OCI-LY3 (cell line): ENCODE measurements at regions not wholly inside any gene's neighbourhood (a gene's known extent, or its start where the extent isn't known, plus 50 kb on each side); places are given as distances from the start of the nearest gene placed in this dataset.

ENCODE experiments used
- H2AFZ ChIP-seq: fragments of 200-600, 300-600 bp; shearing (Covaris generic); 2 replicates; pipeline ENCODE4 v1.6.0; 2014; ENCODE audit warnings: antibody characterized with exemption, low read depth, low read length
- H3K27ac ChIP-seq: fragments of 200-600, 300-600 bp; sonication (generic); 2 replicates; pipeline ENCODE4 v1.5.1; 2014; ENCODE audit warnings: mild to moderate bottlenecking, low read length, moderate library complexity, mixed read lengths
- H3K27me3 ChIP-seq: fragments of 200-600, 300-600 bp; sonication (generic); 2 replicates; pipeline ENCODE4 v1.6.1; 2014; ENCODE audit warnings: low read depth, low read length, mixed read lengths
- H3K36me3 ChIP-seq: fragments of 200-600, 300-600 bp; sonication (generic); replicated peaks from 2 replicates; pipeline ENCODE3; 2014; ENCODE audit warnings: low read depth, low read length, mixed read lengths
- H3K4me1 ChIP-seq: fragments of 300-600, 200-600 bp; sonication (generic); 2 replicates; pipeline ENCODE4 v1.6.1; 2014; ENCODE audit warnings: low read length, mixed read lengths
- H3K4me2 ChIP-seq: fragments of 200-600, 300-600 bp; sonication (generic); 2 replicates; pipeline ENCODE4 v1.6.1; 2014; ENCODE audit warnings: low read length, mixed read lengths
- H3K4me3 ChIP-seq: fragments of 300-600, 200-600 bp; sonication (generic); 2 replicates; pipeline ENCODE4 v1.5.1; 2014; ENCODE audit warnings: antibody characterized with exemption, mild to moderate bottlenecking, low read length, moderate library complexity
- H3K79me2 ChIP-seq: fragments of 300-600, 200-600 bp; shearing (Covaris generic); 2 replicates; pipeline ENCODE4 v1.6.1; 2014; ENCODE audit warnings: mild to moderate bottlenecking, low read length, mixed read lengths
- H3K9ac ChIP-seq: fragments of 300-600, 200-600 bp; shearing (Covaris generic); 2 replicates; pipeline ENCODE4 v1.6.0; 2014; ENCODE audit warnings: mild to moderate bottlenecking, low read length, moderate library complexity
- H3K9me3 ChIP-seq: fragments of 200-600, 300-600 bp; shearing (Covaris generic); 2 replicates; pipeline ENCODE4 v1.6.1; 2014; ENCODE audit warnings: low read length, mixed read lengths; ENCODE audit not compliant: insufficient read depth
- H4K20me1 ChIP-seq: fragments of 200-600, 300-600 bp; sonication (generic); 2 replicates; pipeline ENCODE4 v1.6.1; 2016; ENCODE audit warnings: low read length, mixed read lengths; ENCODE audit not compliant: insufficient read depth
- EZH2phosphoT487 ChIP-seq: fragments of 200-600 bp; shearing (Covaris generic); IDR thresholded peaks from 2 replicates; pipeline ENCODE4 v1.6.1; 2018; ENCODE audit warnings: antibody characterized with exemption, mixed run types, low read depth
- TF ChIP-seq, protein P1 (sequence below): fragments of 200-600, 300-600 bp; sonication (generic); IDR thresholded peaks from 2 replicates; pipeline ENCODE4 v1.5.1; 2014; ENCODE audit warnings: antibody characterized with exemption, low read length, low read depth

DNA sequence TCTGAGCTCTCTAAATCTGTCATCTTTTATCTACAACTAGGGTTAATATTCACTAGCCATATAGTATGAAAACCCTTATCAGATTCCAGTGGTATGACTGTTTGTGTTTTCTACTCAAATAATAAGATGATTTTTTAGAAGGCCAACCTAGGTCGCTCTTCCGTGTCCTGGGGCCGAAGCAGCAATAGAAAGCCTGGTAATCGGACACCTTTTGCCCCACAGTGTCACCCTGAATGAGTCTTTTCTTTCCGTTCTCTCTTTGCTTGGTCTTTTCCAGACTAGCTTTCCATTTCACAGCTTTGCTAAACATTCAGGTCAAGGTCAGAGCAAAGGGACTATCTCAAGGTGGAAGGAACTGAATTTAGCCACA, 243.3 kb upstream of the ANKRD55 start:
- Histone ChIP-seq H3K79me2 (no peaks in the 10 kb centered on the region), H3K36me3 (no peaks in the 10 kb centered on the region), H3K9me3 (no peaks in the 10 kb centered on the region), H3K4me3 (no peak overlapping the region), H3K27ac (no peak overlapping the region), H3K27me3 (no peaks in the 10 kb centered on the region), H3K4me2 (no peak overlapping the region), H2AFZ (no peak overlapping the region), H3K4me1 (peaks cover 41% of the 10 kb centered on the region), H3K9ac (no peak overlapping the region), H4K20me1 (no peaks in the 10 kb centered on the region)
- TF ChIP-seq, protein P1, sequence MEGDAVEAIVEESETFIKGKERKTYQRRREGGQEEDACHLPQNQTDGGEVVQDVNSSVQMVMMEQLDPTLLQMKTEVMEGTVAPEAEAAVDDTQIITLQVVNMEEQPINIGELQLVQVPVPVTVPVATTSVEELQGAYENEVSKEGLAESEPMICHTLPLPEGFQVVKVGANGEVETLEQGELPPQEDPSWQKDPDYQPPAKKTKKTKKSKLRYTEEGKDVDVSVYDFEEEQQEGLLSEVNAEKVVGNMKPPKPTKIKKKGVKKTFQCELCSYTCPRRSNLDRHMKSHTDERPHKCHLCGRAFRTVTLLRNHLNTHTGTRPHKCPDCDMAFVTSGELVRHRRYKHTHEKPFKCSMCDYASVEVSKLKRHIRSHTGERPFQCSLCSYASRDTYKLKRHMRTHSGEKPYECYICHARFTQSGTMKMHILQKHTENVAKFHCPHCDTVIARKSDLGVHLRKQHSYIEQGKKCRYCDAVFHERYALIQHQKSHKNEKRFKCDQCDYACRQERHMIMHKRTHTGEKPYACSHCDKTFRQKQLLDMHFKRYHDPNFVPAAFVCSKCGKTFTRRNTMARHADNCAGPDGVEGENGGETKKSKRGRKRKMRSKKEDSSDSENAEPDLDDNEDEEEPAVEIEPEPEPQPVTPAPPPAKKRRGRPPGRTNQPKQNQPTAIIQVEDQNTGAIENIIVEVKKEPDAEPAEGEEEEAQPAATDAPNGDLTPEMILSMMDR: no peak
- TF ChIP-seq EZH2phosphoT487: no peak

DNA sequence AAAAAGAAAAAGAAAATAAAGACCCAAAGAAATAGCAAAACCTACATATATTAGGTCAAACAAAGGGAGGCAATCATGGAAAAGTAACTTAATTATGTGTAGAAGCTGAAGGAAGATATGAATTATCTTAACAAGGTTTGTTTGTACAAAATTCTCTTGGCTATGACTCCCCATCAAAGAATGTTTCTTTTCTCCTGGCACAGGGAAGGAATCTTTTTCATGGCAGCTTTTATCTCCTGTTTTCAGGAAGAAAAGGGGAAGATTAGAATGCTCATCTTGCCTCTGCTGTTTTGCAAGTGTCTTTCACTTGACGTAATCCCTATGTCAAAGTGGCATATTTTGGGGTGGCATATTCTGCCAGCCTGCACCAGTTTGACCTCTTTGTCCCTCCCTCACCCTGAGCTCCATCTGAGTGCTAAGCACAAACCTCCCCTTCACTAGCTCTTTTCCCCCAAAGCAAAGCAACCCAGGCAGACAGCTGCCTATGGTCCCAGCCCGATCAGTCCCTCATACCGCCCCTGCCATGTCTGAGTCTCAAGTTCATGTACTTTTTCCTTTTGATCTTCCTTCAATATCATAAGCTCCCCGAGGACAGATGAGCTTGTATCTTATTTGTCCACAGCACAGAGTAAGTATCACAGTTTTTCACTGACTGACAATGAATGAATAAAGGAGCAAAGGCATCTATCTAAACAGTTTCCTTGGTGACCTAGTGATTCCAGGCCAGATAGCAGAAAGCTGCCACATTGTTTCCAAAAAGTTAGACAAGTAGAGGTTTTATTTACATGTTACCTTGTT, 242.8 kb upstream of the ANKRD55 start:
- Histone ChIP-seq H3K27ac (no peak overlapping the region), H3K4me1 (peaks cover 41% of the 10 kb centered on the region), H3K4me2 (no peak overlapping the region), H3K79me2 (no peaks in the 10 kb centered on the region), H3K36me3 (no peaks in the 10 kb centered on the region), H3K4me3 (no peak overlapping the region), H3K9me3 (no peaks in the 10 kb centered on the region), H2AFZ (no peak overlapping the region), H4K20me1 (no peaks in the 10 kb centered on the region), H3K27me3 (no peaks in the 10 kb centered on the region), H3K9ac (no peak overlapping the region)
- no peak for TF ChIP-seq EZH2phosphoT487
- TF ChIP-seq, protein P1: no peak

DNA sequence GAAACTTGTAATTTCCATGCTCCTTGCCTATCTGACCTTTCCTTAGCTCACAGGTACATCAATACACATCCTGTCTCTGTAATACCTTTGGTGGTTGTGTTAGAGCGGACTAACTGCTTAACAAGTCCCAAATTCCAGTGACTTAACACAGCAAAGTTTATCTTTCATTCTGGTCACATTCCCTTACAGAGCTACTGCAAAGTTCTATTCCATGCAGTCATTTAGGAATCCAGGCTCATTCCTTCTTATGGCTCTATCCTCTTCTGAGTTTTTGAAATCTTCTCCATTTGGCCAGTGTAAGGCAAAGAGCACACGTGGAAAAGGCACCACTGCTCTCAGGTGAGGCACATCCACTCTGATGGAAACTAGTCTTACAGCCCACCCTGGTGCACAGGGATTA, 238.6 kb upstream of the ANKRD55 start:
- H3K27ac ChIP-seq: no peak overlapping the region
- H2AFZ ChIP-seq: no peak overlapping the region
- no peaks in the 10 kb centered on the region for H3K36me3 ChIP-seq
- no peak overlapping the region for H3K4me3 ChIP-seq
- H3K4me1 ChIP-seq: peaks cover 8% of the 10 kb centered on the region
- no peaks in the 10 kb centered on the region for H4K20me1 ChIP-seq
- H3K9ac ChIP-seq: no peak overlapping the region
- no peaks in the 10 kb centered on the region for H3K79me2 ChIP-seq
- H3K9me3 ChIP-seq: no peaks in the 10 kb centered on the region
- no peak overlapping the region for H3K4me2 ChIP-seq
- TF ChIP-seq EZH2phosphoT487: no peak
- TF ChIP-seq, protein P1: no peak
- no peaks in the 10 kb centered on the region for H3K27me3 ChIP-seq

DNA sequence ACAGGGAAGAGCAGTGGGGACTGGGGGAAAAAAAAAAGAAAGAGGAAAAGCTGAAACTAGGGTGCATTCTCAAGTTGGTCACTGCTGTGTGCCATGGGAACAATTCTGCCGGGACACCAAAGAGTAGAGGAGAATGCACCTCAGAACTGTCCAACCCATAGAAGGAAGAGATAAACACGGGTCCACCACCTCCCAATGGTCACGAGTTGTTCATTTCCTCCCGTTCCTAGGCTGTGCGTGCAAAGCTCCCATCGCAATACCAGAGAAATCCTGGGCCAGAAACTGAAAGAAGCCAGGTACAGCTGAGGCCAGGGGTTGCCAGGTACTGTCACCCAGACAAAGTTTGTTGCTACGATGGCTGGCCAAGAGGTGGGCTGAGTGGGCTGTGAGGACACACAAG, 236.9 kb upstream of the ANKRD55 start:
- Histone ChIP-seq H4K20me1 (no peaks in the 10 kb centered on the region), H3K27me3 (no peaks in the 10 kb centered on the region), H3K9ac (no peak overlapping the region), H3K27ac (no peak overlapping the region), H3K4me2 (no peak overlapping the region), H3K4me3 (no peak overlapping the region), H3K79me2 (no peaks in the 10 kb centered on the region), H3K36me3 (no peaks in the 10 kb centered on the region), H2AFZ (no peak overlapping the region), H3K9me3 (no peaks in the 10 kb centered on the region), H3K4me1 (no peaks in the 10 kb centered on the region)
- TF ChIP-seq EZH2phosphoT487: no peak
- TF ChIP-seq, protein P1: no peak
